ENCODE measurements at regions not wholly inside any gene's neighbourhood (a gene's known extent, or its start where the extent isn't known, plus 50 kb on each side); places are given as distances from the start of the nearest gene placed in this dataset.
"Not testable (repeated sequence)": the region's sequence is repeated elsewhere in the genome, so short reads cannot be mapped to it uniquely, and the experiment has no call there.

DNA sequence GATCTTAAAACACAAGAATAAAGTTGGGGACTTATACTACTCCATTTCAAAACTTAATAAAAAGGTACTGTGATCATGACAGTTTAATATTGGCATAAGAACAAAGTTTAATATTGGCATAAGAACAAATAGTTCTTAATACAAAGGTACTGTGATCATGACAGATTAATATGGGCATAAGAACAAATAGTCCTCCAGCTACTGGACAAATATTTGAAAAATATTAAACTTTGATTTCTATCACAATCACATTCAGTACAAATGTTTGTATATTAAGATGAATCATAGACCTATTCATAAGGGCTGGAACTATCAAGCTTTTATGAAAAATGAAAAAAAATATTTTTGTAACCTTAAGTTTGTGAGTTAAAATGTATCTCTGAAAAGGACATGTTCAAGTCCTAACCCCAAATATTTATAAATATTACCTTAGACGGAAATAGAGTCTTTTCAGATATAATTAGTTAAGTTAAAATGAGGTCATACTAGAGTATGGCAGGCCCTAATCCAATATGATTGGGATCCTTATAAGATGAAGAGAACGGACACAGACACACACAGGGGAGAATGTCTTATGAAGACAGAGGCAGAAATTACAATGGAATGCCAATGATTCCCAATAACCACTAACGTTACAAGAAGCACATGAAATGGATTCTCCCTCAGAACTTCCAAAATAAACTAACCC lies 79.1 kb upstream of the RGS1 start:
- Histone ChIP-seq H3K27ac (no peak overlapping the region), H3K9me3 (replicated peaks) (no peaks in the 10 kb centered on the region), H3K27me3 (no peaks in the 10 kb centered on the region), H3K4me1 (no peaks in the 10 kb centered on the region), H3K36me3 (no peaks in the 10 kb centered on the region), H3K4me3 (no peak overlapping the region)
- DNase-seq, result no peak

- no peaks in the 10 kb centered on the region for H3K36me3 ChIP-seq
- no peaks in the 10 kb centered on the region for H3K9me3 ChIP-seq (replicated peaks)
- H3K27me3 ChIP-seq, result no peaks in the 10 kb centered on the region
- H3K4me1 ChIP-seq, result no peaks in the 10 kb centered on the region
- DNase-seq, result no peak
- H3K27ac ChIP-seq, result no peak overlapping the region
- H3K4me3 ChIP-seq, result no peak overlapping the region
Observed at GRCh38 chr1:192497214-192497794, 78.3 kb upstream of the RGS1 start.

- H3K27me3 ChIP-seq; H3K36me3 ChIP-seq; H3K4me1 ChIP-seq; DNase-seq; H3K4me3 ChIP-seq; H3K9me3 ChIP-seq (replicated peaks); H3K27ac ChIP-seq: not testable (repeated sequence)
Observed at GRCh38 chr1:192498092-192498491, 77.5 kb upstream of the RGS1 start.

GRCh38 chr1:192499061-192499581 lies 76.5 kb upstream of the RGS1 start:
- H3K27me3 ChIP-seq; H3K4me1 ChIP-seq; H3K9me3 ChIP-seq (replicated peaks); H3K36me3 ChIP-seq; H3K4me3 ChIP-seq; DNase-seq; H3K27ac ChIP-seq: not testable (repeated sequence)

- not testable (repeated sequence) for H3K4me3 ChIP-seq; H3K27ac ChIP-seq; H3K9me3 ChIP-seq (replicated peaks); H3K4me1 ChIP-seq; H3K36me3 ChIP-seq; H3K27me3 ChIP-seq; DNase-seq
Observed at GRCh38 chr1:192500541-192500940, 75.0 kb upstream of the RGS1 start.

DNA sequence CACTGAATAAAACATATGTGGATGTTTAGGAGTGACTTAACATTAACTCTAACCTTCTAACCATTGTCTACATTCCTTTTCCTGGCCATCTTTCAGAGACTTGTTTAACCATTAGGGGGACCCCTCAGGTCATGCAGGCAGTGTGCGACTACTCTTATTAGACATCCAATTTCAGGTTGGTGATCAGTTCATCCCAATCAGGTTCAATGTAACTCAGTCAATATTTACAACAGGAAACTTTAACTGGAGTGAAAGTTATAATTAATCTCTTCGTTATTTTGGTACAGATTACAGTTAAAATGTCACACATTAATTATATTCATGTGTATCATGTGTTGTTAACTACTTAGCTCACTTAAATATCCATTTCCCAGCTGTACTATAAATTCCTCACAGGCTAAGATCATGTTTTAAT lies 68.8 kb upstream of the RGS1 start:
- no peak overlapping the region for H3K4me3 ChIP-seq
- no peaks in the 10 kb centered on the region for H3K4me1 ChIP-seq
- no peaks in the 10 kb centered on the region for H3K27me3 ChIP-seq
- no peaks in the 10 kb centered on the region for H3K36me3 ChIP-seq
- H3K9me3 ChIP-seq (replicated peaks), result no peaks in the 10 kb centered on the region
- peak in 1 of 2 experiments; percentile 17 for DNase-seq
- no peak overlapping the region for H3K27ac ChIP-seq

DNA sequence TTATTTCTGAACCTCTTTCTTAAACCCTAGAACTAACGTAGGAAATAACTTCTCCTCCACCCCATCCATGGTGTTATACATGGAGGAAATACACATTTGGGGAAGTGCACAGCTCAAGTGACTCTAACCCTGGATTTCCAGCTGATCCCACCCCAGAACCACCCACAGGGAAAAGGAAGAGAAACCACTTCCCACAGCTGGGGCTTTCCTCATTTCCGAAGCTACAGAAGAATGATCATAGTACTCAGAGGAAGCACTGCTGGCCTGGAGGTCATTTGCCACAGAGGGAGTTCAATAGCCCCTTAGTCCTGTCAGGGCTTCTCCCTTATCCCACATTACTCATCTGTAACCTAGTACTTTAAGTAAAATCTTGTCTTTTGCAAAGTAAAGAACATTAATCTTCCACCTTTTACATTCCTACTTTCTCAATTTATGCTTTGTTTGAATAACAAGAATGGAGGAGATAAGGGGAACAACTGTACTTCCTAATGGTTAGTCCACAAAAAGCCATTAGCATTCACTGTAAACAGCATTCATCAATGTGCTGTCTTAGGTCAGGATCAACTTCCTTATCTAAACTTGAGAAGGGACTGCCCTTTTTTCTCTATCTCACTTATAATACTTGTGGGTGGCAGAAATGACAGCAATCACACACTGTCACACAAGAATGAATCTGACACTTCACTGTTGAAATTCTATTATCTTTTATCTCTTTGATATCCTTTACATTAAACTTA lies 63.0 kb upstream of the RGS1 start:
- peaks cover 13% of the 10 kb centered on the region for H3K4me1 ChIP-seq
- H3K4me3 ChIP-seq, result no peak overlapping the region
- H3K36me3 ChIP-seq, result no peaks in the 10 kb centered on the region
- no peaks in the 10 kb centered on the region for H3K9me3 ChIP-seq (replicated peaks)
- DNase-seq, result peak in 1 of 2 experiments; percentile 19
- H3K27me3 ChIP-seq, result no peaks in the 10 kb centered on the region
- H3K27ac ChIP-seq, result no peak overlapping the region

DNA sequence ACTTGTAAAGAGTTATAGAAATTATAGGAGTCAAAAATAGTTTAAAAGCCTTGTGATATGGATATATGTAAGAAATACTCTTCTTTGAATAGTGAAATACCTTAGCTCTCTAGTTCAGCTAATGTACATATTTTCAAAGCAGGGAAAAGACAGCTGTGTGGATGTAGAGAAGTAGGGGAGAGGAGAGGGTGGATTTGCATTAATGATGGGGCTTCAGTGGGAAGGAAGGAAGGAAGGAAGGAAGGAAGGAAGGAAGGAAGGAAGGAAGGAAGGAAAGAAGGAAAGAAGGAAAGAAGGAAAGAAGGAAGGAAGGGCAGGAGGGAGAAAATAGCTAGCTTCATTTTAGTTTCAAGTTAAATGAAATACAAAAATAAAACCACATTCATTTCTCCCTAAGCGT lies 62.4 kb upstream of the RGS1 start:
- peaks cover 13% of the 10 kb centered on the region for H3K4me1 ChIP-seq
- H3K9me3 ChIP-seq (replicated peaks), result no peaks in the 10 kb centered on the region
- DNase-seq, result no peak
- no peak overlapping the region for H3K27ac ChIP-seq
- H3K27me3 ChIP-seq, result no peaks in the 10 kb centered on the region
- no peak overlapping the region for H3K4me3 ChIP-seq
- H3K36me3 ChIP-seq, result no peaks in the 10 kb centered on the region

- H3K27me3 ChIP-seq, result no peaks in the 10 kb centered on the region
- H3K27ac ChIP-seq, result no peak overlapping the region
- H3K4me1 ChIP-seq, result peaks cover 13% of the 10 kb centered on the region
- H3K4me3 ChIP-seq, result no peak overlapping the region
- no peaks in the 10 kb centered on the region for H3K9me3 ChIP-seq (replicated peaks)
- no peak for DNase-seq
- no peaks in the 10 kb centered on the region for H3K36me3 ChIP-seq
Observed at GRCh38 chr1:192513697-192514096, 61.9 kb upstream of the RGS1 start.

DNA sequence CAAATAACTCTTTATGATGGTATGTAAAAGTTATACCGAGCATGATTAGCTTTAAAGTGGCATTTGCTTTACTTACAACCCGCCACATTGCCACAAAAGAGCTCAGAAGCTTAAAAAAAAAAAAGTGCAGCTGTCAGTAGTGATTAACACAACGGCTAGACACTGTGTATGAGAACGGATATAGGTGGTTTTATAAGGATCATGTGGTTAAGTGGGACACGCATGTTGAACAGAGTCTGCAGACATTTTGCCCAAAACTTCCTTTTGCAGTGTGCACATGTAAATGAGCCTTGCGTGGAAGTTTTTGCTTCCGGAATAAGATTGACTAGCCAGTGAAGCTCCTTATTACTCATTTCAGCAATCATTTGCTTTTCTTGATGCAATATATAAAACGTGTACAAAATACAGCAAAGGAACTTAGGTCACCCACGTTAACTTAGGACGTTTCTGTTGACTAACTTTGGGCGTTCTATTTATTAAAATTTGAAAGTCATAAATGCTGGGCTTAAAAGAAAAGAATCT lies 58.7 kb upstream of the RGS1 start:
- H3K4me1 ChIP-seq, result peaks cover 13% of the 10 kb centered on the region
- H3K27ac ChIP-seq, result peak overlapping the region; percentile 39
- no peaks in the 10 kb centered on the region for H3K27me3 ChIP-seq
- no peaks in the 10 kb centered on the region for H3K36me3 ChIP-seq
- DNase-seq, result peak; percentile 25 to 75
- no peaks in the 10 kb centered on the region for H3K9me3 ChIP-seq (replicated peaks)
- H3K4me3 ChIP-seq, result peak overlapping the region; percentile 3

- not testable (repeated sequence) for H3K4me3 ChIP-seq; H3K27me3 ChIP-seq; DNase-seq; H3K36me3 ChIP-seq; H3K27ac ChIP-seq; H3K9me3 ChIP-seq (replicated peaks)
- H3K4me1 ChIP-seq, result peaks cover 13% of the 10 kb centered on the region
Observed at GRCh38 chr1:192517716-192518355, 57.7 kb upstream of the RGS1 start.

GRCh38 chr1:192518700-192519099 lies 56.9 kb upstream of the RGS1 start:
- no peak for DNase-seq
- H3K27ac ChIP-seq, result no peak overlapping the region

GRCh38 chr1:192521734-192522133 lies 53.8 kb upstream of the RGS1 start:
- H3K27me3 ChIP-seq, result no peaks in the 10 kb centered on the region
- H3K9me3 ChIP-seq (replicated peaks), result no peaks in the 10 kb centered on the region
- H3K27ac ChIP-seq, result no peak overlapping the region
- DNase-seq, result no peak
- no peaks in the 10 kb centered on the region for H3K36me3 ChIP-seq
- H3K4me1 ChIP-seq, result peaks cover 6% of the 10 kb centered on the region
- no peak overlapping the region for H3K4me3 ChIP-seq

More at GRCh38 chr1:192518700-192519099, 56.9 kb upstream of the RGS1 start:
- Histone ChIP-seq H3K27me3 (no peaks in the 10 kb centered on the region), H3K9me3 (replicated peaks) (no peaks in the 10 kb centered on the region), H3K4me1 (peaks cover 13% of the 10 kb centered on the region), H3K4me3 (no peak overlapping the region), H3K36me3 (no peaks in the 10 kb centered on the region)

- H3K9me3 ChIP-seq (replicated peaks), result no peaks in the 10 kb centered on the region
- H3K27ac ChIP-seq, result no peak overlapping the region
- no peaks in the 10 kb centered on the region for H3K36me3 ChIP-seq
- DNase-seq, result no peak
- no peaks in the 10 kb centered on the region for H3K4me1 ChIP-seq
- no peak overlapping the region for H3K4me3 ChIP-seq
- H3K27me3 ChIP-seq, result no peaks in the 10 kb centered on the region
Observed at GRCh38 chr1:192522673-192523072, 52.9 kb upstream of the RGS1 start.

DNA sequence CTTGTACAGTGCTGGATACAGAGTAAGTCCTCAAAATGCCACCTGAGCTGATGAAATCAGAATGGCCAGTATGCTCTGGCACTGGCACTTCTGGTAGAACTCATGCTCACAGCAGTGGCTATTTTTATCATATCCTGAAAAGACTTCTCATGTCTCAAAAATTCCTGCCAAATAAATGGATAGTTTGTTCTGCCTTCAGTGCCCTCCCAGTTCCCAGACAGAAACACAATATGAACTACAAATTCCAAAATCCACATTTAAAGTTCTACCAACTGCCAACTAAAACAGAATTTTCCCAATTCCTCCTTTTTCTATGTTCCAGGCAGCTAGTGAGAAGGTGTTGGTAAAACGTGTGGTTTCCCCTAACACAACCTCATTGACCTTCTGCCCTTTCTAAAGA lies 51.4 kb upstream of the RGS1 start:
- no peaks in the 10 kb centered on the region for H3K36me3 ChIP-seq
- no peak overlapping the region for H3K4me3 ChIP-seq
- no peak overlapping the region for H3K27ac ChIP-seq
- H3K27me3 ChIP-seq, result no peaks in the 10 kb centered on the region
- no peak for DNase-seq
- H3K4me1 ChIP-seq, result no peaks in the 10 kb centered on the region; the same call in 1 of the 2 replicates
- no peaks in the 10 kb centered on the region for H3K9me3 ChIP-seq (replicated peaks)

Data from SJCRH30 (cell line).